ENCODE measurements at regions not wholly inside any gene's neighbourhood (a gene's known extent, or its start where the extent isn't known, plus 50 kb on each side); places are given as distances from the start of the nearest gene placed in this dataset.

- TF ChIP-seq TSHZ2 (CRISPR knock-in tag; IDR thresholded peaks at IDR 0.05) (no peak), SNAI2 (CRISPR knock-in tag; IDR thresholded peaks at IDR 0.05) (no peak), ZC3H10 (CRISPR knock-in tag; IDR thresholded peaks at IDR 0.05) (no peak)
Measured at GRCh38 chr1:172934417-172934762, 116.4 kb downstream of the TNFSF18 start (continued).

GRCh38 chr1:172935062-172935592 is 115.6 kb downstream of the TNFSF18 start:
- no peak for ATAC-seq
- TF ChIP-seq CSDC2 (CRISPR knock-in tag; IDR thresholded peaks at IDR 0.05) (no peak), ZNF8 (CRISPR knock-in tag; IDR thresholded peaks at IDR 0.05) (peak; percentile 91; the same call in 1 of the 2 replicates)

- ATAC-seq = no peak
- TF ChIP-seq ZNF70 (CRISPR knock-in tag; IDR thresholded peaks at IDR 0.05) = no peak
- TF ChIP-seq ARNTL (CRISPR knock-in tag; IDR thresholded peaks at IDR 0.05; ENCODE audit: borderline replicate concordance, low read depth) = no peak
- TF ChIP-seq TSHZ2 (CRISPR knock-in tag; IDR thresholded peaks at IDR 0.05) = no peak
- no peak for TF ChIP-seq ZNF565 (CRISPR knock-in tag; conservative IDR thresholded peaks at IDR 0.05; ENCODE audit: low read depth)
- no peak for TF ChIP-seq GLIS3 (CRISPR knock-in tag; IDR thresholded peaks at IDR 0.05)
- no peak for TF ChIP-seq POU6F1 (CRISPR knock-in tag; IDR thresholded peaks at IDR 0.05; ENCODE audit: borderline replicate concordance, low read depth)
- TF ChIP-seq PPARA (CRISPR knock-in tag; IDR thresholded peaks at IDR 0.05; ENCODE audit: borderline replicate concordance) = no peak
- no peak for TF ChIP-seq BACH2 (CRISPR knock-in tag; IDR thresholded peaks at IDR 0.05; ENCODE audit: borderline replicate concordance)
- no peak for TF ChIP-seq CSRNP3 (CRISPR knock-in tag; IDR thresholded peaks at IDR 0.05)
- no peak for TF ChIP-seq ISL1 (CRISPR knock-in tag; IDR thresholded peaks at IDR 0.05)
- no peak for TF ChIP-seq CSDC2 (CRISPR knock-in tag; IDR thresholded peaks at IDR 0.05)
- TF ChIP-seq OSR1 (CRISPR knock-in tag; IDR thresholded peaks at IDR 0.05) = no peak
- no peak for TF ChIP-seq ESRRG (CRISPR knock-in tag; IDR thresholded peaks at IDR 0.05)
- no peak for TF ChIP-seq TOX (CRISPR knock-in tag; IDR thresholded peaks at IDR 0.05; ENCODE audit: borderline replicate concordance)
- no peak for TF ChIP-seq ZFP30 (CRISPR knock-in tag; IDR thresholded peaks at IDR 0.05)
- TF ChIP-seq TCF4 (CRISPR knock-in tag; IDR thresholded peaks at IDR 0.05; ENCODE audit: borderline replicate concordance) = no peak
- no peak for TF ChIP-seq RARB (CRISPR knock-in tag; IDR thresholded peaks at IDR 0.05)
- TF ChIP-seq ZFP3 (CRISPR knock-in tag; IDR thresholded peaks at IDR 0.05) = no peak
- no peak for TF ChIP-seq CREB5 (CRISPR knock-in tag; IDR thresholded peaks at IDR 0.05; ENCODE audit: low read depth)
Measured at GRCh38 chr1:172936088-172936645, 114.6 kb downstream of the TNFSF18 start.
